Fibroblast of mammary gland (primary cell): ENCODE measurements at regions not wholly inside any gene's neighbourhood (a gene's known extent, or its start where the extent isn't known, plus 50 kb on each side); places are given as distances from the start of the nearest gene placed in this dataset.

ENCODE experiments used
- DNase-seq: peaks from one replicate; pipeline ENCODE4 v3.0.0-alpha.2; 2010; ENCODE audit warnings: low read depth
- H3K4me3 ChIP-seq: 2 replicates; pipeline ENCODE4 v1.5.1; 2011; ENCODE audit warnings: low read depth, mild to moderate bottlenecking, low read length, moderate library complexity; ENCODE audit not compliant: control insufficient read depth
- CTCF ChIP-seq: conservative IDR thresholded peaks from 2 replicates; pipeline ENCODE4 v1.5.1; 2011; ENCODE audit warnings: low read depth, low read length, inconsistent platforms; ENCODE audit not compliant: control insufficient read depth, insufficient read depth

- no peak for DNase-seq
- H3K4me3 ChIP-seq, result no peak overlapping the region
- no peak for TF ChIP-seq CTCF
These were observed 396.1 kb downstream of the GADD45G start for GRCh38 chr9:90000925-90001324.

- no peak for TF ChIP-seq CTCF
- no peak for DNase-seq
These were observed 396.9 kb downstream of the GADD45G start for GRCh38 chr9:90001747-90002146.

GRCh38 chr9:90002397-90003271, 397.8 kb downstream of the GADD45G start:
- no peak for TF ChIP-seq CTCF
- H3K4me3 ChIP-seq, result no peak overlapping the region
- no peak for DNase-seq

More at GRCh38 chr9:90001747-90002146, 396.9 kb downstream of the GADD45G start:
- H3K4me3 ChIP-seq, result no peak overlapping the region

GRCh38 chr9:90005388-90005787, 400.6 kb downstream of the GADD45G start:
- no peak for TF ChIP-seq CTCF
- DNase-seq, result no peak
- H3K4me3 ChIP-seq, result no peak overlapping the region

GRCh38 chr9:90007516-90008440, 403.0 kb downstream of the GADD45G start:
- no peak for TF ChIP-seq CTCF
- no peak overlapping the region for H3K4me3 ChIP-seq
- peak; percentile 68 for DNase-seq

- no peak for TF ChIP-seq CTCF
- DNase-seq, result no peak
- H3K4me3 ChIP-seq, result no peak overlapping the region
These were observed 404.6 kb downstream of the GADD45G start for GRCh38 chr9:90009447-90009846.
